Glomerular visceral epithelial cell (primary cell): ENCODE measurements at regions not wholly inside any gene's neighbourhood (a gene's known extent, or its start where the extent isn't known, plus 50 kb on each side); places are given as distances from the start of the nearest gene placed in this dataset.
"Not testable (repeated sequence)": the region's sequence is repeated elsewhere in the genome, so short reads cannot be mapped to it uniquely, and the experiment has no call there.

Experiments used
- DNase-seq: peaks from one replicate; pipeline ENCODE4 v3.0.0-alpha.2; 2016; ENCODE audit errors: extremely low spot score

- no peak for DNase-seq
These were observed 116.6 kb upstream of the RBBP8 start for GRCh38 chr18:22816266-22817176.

DNA sequence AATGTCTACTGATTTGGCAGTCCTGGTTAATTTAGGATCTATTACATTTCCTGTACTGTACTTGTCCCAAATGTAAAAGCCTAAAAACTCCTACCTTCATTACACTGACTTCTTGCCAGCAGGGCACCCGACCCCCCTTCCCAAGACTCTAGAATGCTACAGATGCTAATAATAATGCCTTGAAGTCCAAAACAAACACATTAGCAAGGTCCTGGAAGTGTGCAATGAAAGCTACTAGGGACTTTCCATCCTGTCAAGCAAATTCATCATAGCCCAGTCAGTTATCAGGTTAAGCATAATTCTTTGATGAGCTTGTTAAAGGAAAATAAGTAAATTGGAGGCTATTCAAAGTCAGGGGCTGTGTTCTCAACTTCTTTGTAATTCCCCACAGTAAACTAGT is 115.3 kb upstream of the RBBP8 start:
- DNase-seq = no peak

GRCh38 chr18:22822024-22822423 is 111.1 kb upstream of the RBBP8 start:
- peak; percentile 43 for DNase-seq

DNA sequence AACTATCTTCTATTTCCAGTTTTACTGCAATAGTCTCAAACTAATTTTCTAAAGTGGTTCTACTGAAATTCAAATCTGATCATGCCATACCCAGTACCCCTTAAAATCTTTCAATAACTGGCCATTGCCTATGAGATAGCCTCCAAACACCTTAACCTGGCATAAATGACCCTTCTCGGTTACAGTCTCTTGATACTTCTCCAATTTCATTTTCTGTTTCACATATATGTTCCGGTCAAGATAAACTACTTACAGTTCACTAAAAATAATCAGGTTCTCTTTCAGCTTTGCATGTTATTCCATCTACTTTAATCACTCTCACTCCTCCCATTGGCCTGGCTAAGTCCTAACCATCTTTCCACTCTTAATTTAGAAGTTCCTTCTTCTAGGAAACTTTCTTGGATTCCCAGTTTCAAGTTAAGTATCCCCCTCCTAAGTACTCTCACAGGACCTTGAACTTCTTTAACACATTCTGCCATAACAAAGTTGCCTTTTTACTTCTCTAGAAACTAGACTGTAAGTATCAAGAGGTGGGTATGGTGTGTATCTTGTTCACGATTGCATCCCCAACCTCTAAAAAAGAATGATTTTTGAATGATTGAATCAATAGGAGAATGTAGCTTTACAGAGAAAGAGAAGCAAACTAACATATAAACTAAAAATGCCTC is 110.2 kb upstream of the RBBP8 start:
- no peak for DNase-seq

GRCh38 chr18:22826726-22827125 is 106.4 kb upstream of the RBBP8 start:
- DNase-seq = no peak

DNA sequence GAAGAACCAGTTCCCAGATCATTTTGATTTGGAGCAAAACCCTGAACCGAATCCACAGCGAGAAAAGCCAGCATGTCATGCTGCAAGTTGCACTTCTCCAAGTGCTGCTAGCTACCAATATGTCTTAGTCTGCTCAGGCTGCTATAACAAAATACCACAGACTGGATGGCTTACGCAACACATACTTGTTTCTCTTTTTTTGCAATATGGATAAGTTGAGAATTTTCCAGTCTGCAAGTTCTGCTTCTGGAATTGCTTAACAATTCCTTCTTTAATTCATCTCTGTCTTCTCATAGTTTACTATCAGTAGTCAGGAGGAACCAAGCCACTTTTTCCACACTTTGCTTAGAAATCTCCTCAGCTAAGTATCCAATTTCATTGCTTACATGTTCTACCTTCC is 105.9 kb upstream of the RBBP8 start:
- DNase-seq = no peak

- DNase-seq = no peak
These were observed 105.4 kb upstream of the RBBP8 start for GRCh38 chr18:22827741-22828140.

GRCh38 chr18:22828171-22828570 is 105.0 kb upstream of the RBBP8 start:
- DNase-seq = no peak

GRCh38 chr18:22828583-22828982 is 104.5 kb upstream of the RBBP8 start:
- DNase-seq = not testable (repeated sequence)

- no peak for DNase-seq
These were observed 103.3 kb upstream of the RBBP8 start for GRCh38 chr18:22829781-22830180.

DNA sequence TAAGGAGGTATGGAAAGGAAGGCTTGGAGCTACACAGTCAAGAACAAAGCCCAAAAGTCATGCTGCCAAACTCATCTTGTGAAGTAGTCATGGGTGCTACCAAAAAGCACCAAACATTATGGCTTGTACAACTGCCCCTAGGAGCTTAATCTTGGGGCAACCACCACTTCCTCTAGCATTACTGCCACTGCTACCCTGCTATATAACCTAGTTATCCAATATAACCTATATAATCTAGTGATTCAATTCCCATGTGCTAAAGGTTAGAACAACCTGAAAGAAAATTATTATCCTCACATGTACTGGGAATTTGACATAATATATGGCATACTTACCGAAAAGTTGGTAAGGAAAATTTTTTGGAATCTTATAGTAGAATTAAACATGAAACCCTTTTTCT is 102.6 kb upstream of the RBBP8 start:
- no peak for DNase-seq

- DNase-seq = peak; percentile 47
These were observed 101.7 kb upstream of the RBBP8 start for GRCh38 chr18:22831441-22831904.

DNA sequence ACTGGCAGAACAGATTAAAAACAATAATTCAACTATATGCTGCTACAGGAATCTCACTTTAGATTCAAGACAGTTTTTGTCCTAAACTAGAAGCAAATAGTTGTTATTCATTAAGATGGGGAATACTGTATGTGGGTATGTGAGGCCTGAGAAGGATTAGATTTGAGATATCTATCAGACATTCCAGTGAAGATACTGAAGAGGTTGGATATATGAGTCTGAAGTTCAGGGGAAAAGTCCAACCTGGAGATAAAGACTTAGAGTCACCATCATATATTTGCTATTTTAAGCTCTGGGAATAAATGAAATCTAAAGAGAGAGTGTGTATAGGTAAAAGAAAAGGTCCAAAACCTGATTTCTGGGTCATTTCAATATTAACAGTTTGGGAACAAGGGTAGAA is 96.2 kb upstream of the RBBP8 start:
- DNase-seq = no peak

GRCh38 chr18:22838221-22838620 is 94.9 kb upstream of the RBBP8 start:
- DNase-seq = no peak

DNA sequence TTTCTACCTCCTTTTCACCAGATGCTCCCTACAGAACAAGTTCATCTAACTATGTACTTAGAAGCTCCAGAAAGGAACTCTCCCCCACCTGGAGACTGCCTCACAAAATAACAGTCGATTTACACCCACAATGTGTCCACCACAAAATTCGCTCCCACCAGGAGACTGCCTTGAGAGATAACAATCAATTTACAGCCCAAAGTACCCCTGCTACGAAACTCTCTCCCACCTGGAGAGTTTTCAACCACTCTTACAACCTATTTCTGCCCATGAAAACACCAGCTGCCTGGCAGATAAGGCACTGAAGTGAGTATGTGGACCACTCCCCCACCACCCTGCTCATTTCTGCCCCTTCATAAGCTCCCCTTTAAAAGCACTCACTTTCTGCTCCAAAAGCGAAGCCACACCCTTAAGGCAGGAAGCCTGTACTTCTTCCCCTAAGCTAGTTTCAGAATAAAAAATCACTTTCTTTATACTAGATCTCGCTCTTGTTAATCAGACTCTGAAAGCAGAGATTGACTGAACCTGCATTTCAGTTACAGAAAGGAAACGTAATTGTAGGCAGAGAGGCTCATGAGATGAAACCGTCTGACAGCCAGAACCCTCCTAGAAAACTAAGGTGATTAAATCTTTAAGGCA is 94.4 kb upstream of the RBBP8 start:
- DNase-seq = no peak

- DNase-seq = no peak
These were observed 93.7 kb upstream of the RBBP8 start for GRCh38 chr18:22839340-22839821.

DNA sequence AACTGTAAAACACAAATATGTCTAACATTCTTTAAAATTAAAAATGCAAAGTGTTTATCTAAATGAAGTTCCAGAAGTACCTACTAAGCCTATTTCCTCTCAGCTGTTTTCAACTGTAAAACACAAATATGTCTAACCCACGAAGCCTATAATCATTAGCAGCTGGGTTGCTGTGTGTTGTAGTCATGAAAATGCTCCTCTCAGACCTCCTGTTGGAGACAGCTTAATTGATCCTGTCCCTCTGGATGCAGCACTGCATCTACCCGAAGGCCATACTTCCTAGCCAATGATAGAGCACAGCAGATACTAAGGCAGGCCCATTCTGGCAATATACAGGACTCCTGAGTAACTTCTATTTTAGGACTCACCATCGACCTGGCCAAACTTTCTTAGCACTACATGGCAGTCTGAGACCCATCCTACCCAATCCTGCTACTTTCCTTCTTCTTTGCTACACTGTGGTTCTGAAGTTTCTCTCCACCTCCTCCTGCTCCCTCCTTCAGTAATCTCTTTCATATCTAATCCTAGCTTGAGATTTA is 92.5 kb upstream of the RBBP8 start:
- DNase-seq = no peak

- no peak for DNase-seq
These were observed 91.3 kb upstream of the RBBP8 start for GRCh38 chr18:22841840-22842239.

DNA sequence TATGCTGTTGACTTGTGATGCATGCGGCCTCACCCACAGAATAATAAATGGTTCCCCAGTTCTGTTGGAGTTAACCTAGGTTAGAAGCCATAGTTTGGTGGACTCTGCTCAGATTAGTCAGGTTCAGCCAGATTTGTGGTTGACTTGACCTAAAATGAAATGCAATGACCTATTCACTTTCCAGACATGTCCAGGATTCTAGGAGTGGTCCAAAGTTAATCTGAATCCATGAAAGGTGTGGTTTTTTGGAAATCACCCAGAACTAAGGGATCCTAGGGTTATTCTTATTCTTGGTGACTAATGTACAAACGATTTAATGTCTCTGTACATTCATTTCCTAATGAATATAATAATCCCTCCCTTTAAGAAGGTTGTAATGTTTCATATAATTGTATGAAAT is 88.9 kb upstream of the RBBP8 start:
- DNase-seq = peak; percentile 54

GRCh38 chr18:22844628-22845027 is 88.5 kb upstream of the RBBP8 start:
- DNase-seq = no peak

DNA sequence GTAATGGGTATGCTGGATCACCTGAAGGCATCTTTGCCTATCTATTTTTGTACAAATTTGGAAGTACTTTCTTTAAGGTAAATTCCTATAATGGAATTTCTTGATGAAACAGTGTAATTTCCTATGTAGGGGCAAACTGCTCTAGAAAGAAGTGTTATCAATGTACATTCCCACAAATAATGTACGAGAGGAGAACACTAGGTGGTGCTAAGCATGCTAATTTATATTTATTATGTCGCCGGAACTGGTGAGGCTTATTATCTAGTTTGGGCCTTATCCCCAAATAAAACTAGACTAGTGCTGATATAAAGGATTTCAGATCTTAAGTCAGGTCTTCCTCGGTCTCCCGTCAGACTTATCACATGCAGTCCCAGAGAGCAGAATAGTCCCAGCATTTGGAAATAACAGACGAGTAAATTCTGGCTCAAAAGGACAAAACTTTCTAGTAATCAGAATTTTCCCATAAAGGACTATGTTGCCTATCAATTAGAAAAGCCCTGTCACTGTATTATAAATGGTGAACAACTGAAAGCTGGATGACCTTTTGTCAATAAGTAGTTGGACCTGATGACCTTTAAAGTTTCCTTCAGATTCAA is 86.9 kb upstream of the RBBP8 start:
- DNase-seq = no peak

DNA sequence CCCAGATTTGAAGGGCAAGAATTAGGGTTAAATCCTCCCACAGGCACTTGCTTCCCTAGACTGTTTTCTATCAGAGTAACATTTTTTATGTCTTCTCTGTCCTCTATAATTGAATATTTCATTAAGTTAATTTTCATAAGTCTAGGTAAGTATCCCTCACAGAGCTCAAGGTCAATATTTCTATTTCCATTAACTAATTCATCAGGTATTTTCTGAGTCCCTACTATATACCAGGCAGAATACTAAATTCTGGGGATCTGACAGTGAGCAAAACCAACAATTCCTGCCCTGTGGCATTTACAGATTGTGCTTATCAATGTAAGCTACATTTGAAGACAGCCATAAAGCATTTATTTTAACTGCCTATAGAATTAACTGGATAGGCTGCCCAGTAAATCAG is 86.4 kb upstream of the RBBP8 start:
- DNase-seq = no peak
